GM18508 (cell line): ENCODE measurements at regions not wholly inside any gene's neighbourhood (a gene's known extent, or its start where the extent isn't known, plus 50 kb on each side); places are given as distances from the start of the nearest gene placed in this dataset.

Experiments used
- ATAC-seq: cut with Tn5 transposase; IDR thresholded peaks from one replicate; pipeline ENCODE4 v1.9.1; 2021; ENCODE audit warnings: moderate number of reproducible peaks; ENCODE audit not compliant: insufficient read depth, unreplicated experiment

- ATAC-seq, result no peak
Observed at GRCh38 chr4:182091128-182091527, 152.1 kb upstream of the TENM3 start.

- ATAC-seq, result no peak
Observed at GRCh38 chr4:182093431-182093831, 149.8 kb upstream of the TENM3 start.

- no peak for ATAC-seq
Observed at GRCh38 chr4:182093935-182094334, 149.3 kb upstream of the TENM3 start.

- no peak for ATAC-seq
Observed at GRCh38 chr4:182101618-182102017, 141.6 kb upstream of the TENM3 start.

GRCh38 chr4:182102576-182102975 is 140.6 kb upstream of the TENM3 start:
- ATAC-seq, result no peak

GRCh38 chr4:182103614-182104319 is 139.4 kb upstream of the TENM3 start:
- ATAC-seq, result no peak

- no peak for ATAC-seq
Observed at GRCh38 chr4:182105416-182105815, 137.8 kb upstream of the TENM3 start.

GRCh38 chr4:182107931-182108330 is 135.3 kb upstream of the TENM3 start:
- no peak for ATAC-seq

GRCh38 chr4:182111586-182111985 is 131.6 kb upstream of the TENM3 start:
- ATAC-seq, result no peak

GRCh38 chr4:182113779-182114178 is 129.4 kb upstream of the TENM3 start:
- no peak for ATAC-seq

GRCh38 chr4:182124359-182124758 is 118.8 kb upstream of the TENM3 start:
- ATAC-seq, result no peak

GRCh38 chr4:182126096-182126495 is 117.1 kb upstream of the TENM3 start:
- ATAC-seq, result no peak

- ATAC-seq, result no peak
Observed at GRCh38 chr4:182126603-182127002, 116.6 kb upstream of the TENM3 start.

GRCh38 chr4:182133033-182133432 is 110.2 kb upstream of the TENM3 start:
- ATAC-seq, result no peak

GRCh38 chr4:182134261-182134660 is 108.9 kb upstream of the TENM3 start:
- no peak for ATAC-seq

GRCh38 chr4:182136201-182136600 is 107.0 kb upstream of the TENM3 start:
- no peak for ATAC-seq

GRCh38 chr4:182137343-182137742 is 105.9 kb upstream of the TENM3 start:
- ATAC-seq, result no peak

- no peak for ATAC-seq
Observed at GRCh38 chr4:182139491-182139890, 103.7 kb upstream of the TENM3 start.

GRCh38 chr4:182140547-182140946 is 102.7 kb upstream of the TENM3 start:
- no peak for ATAC-seq

GRCh38 chr4:182141061-182141460 is 102.1 kb upstream of the TENM3 start:
- ATAC-seq, result no peak

- ATAC-seq, result no peak
Observed at GRCh38 chr4:182142176-182143085, 100.8 kb upstream of the TENM3 start.
